ENCODE measurements at regions not wholly inside any gene's neighbourhood (a gene's known extent, or its start where the extent isn't known, plus 50 kb on each side); places are given as distances from the start of the nearest gene placed in this dataset.

DNA sequence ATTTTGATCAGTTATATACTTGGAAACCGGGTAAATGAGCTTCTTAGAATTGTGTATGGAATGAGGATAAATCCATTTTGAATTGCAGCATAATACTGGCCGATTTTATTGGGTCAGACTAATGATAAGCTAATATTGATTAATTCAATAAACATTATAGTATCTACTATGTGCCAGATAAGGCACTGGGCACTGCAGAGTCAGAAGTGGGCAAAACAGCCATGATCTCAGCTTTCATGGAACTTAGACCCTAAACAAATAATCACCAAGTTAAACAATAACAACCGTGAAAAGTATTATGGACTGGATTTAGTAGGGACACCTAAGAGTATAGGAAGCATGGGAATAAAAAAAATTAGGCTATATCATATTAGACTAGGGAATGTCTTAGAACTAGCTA is 297.0 kb upstream of the PKDCC start:
- no peak for TF ChIP-seq POLR2AphosphoS5 (IDR thresholded peaks at IDR 0.05)
- TF ChIP-seq CTCF (IDR thresholded peaks at IDR 0.05), result no peak
- no peak for TF ChIP-seq POLR2A (IDR thresholded peaks at IDR 0.05)
- TF ChIP-seq EP300 (IDR thresholded peaks at IDR 0.05), result no peak
- H3K36me3 ChIP-seq, result no peaks in the 10 kb centered on the region
- no peaks in the 10 kb centered on the region for H3K9me3 ChIP-seq
- no peak overlapping the region for H3K27ac ChIP-seq
- H3K4me3 ChIP-seq, result no peak overlapping the region
- no peak for ATAC-seq
- H3K27me3 ChIP-seq, result no peaks in the 10 kb centered on the region
- 49 to 74% methylated on average over 3 of the region's 3 CpGs for WGBS, 2 donors (ENCODE audit: low coverage in 1 of 2)
- H3K4me1 ChIP-seq, result no peaks in the 10 kb centered on the region

GRCh38 chr2:41759880-41760279 is 287.9 kb upstream of the PKDCC start:
- TF ChIP-seq EP300 (IDR thresholded peaks at IDR 0.05), result no peak
- TF ChIP-seq POLR2AphosphoS5 (IDR thresholded peaks at IDR 0.05), result no peak
- no peak for TF ChIP-seq POLR2A (IDR thresholded peaks at IDR 0.05)
- no peak for TF ChIP-seq CTCF (IDR thresholded peaks at IDR 0.05)
- Histone ChIP-seq H3K4me3 (no peak overlapping the region), H3K27me3 (no peaks in the 10 kb centered on the region), H3K27ac (no peak overlapping the region), H3K36me3 (no peaks in the 10 kb centered on the region), H3K9me3 (no peaks in the 10 kb centered on the region), H3K4me1 (no peaks in the 10 kb centered on the region)
- 54 to 73% methylated on average over 3 of the region's 3 CpGs for WGBS, 2 donors (ENCODE audit: low coverage in 1 of 2)
- no peak for ATAC-seq

DNA sequence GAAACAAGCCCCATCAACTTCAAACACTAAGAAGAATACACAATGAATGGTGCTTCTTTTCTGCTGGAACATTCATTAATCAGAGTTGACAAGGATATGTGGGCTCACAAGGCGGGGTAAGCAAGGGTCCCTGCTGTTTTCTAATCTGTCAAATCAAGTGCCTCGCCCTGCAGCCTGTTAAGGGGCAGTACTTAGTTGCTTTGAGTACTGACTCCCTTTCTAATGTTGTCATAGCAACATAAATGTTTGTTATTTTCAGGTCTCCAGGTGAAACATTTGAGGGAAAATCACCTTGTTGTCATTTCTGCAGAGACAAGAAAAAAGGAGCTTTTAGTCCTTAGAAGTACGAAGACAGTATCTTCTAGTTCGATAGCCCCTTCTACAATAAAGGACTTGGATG is 284.7 kb upstream of the PKDCC start:
- Histone ChIP-seq H3K27ac (no peak overlapping the region), H3K9me3 (no peaks in the 10 kb centered on the region), H3K4me3 (no peak overlapping the region), H3K27me3 (no peaks in the 10 kb centered on the region), H3K4me1 (no peaks in the 10 kb centered on the region), H3K36me3 (no peaks in the 10 kb centered on the region)
- no peak for ATAC-seq
- 64 to 98% methylated on average over 4 of the region's 4 CpGs for WGBS, 2 donors (ENCODE audit: low coverage in 1 of 2)
- TF ChIP-seq POLR2A (IDR thresholded peaks at IDR 0.05) (no peak), POLR2AphosphoS5 (IDR thresholded peaks at IDR 0.05) (no peak), CTCF (IDR thresholded peaks at IDR 0.05) (no peak), EP300 (IDR thresholded peaks at IDR 0.05) (no peak)

- Histone ChIP-seq H3K9me3 (no peaks in the 10 kb centered on the region), H3K36me3 (no peaks in the 10 kb centered on the region), H3K4me3 (no peak overlapping the region), H3K4me1 (no peaks in the 10 kb centered on the region), H3K27me3 (no peaks in the 10 kb centered on the region), H3K27ac (no peak overlapping the region)
- no peak for TF ChIP-seq CTCF (IDR thresholded peaks at IDR 0.05)
- TF ChIP-seq POLR2A (IDR thresholded peaks at IDR 0.05), result no peak
- no peak for TF ChIP-seq EP300 (IDR thresholded peaks at IDR 0.05)
- no peak for TF ChIP-seq POLR2AphosphoS5 (IDR thresholded peaks at IDR 0.05)
- 60 to 75% methylated on average over 1 of the region's 1 CpG for WGBS, 2 donors (ENCODE audit: low coverage in 1 of 2)
- ATAC-seq, result no peak
Measured at GRCh38 chr2:41764131-41764530, 283.7 kb upstream of the PKDCC start.

DNA sequence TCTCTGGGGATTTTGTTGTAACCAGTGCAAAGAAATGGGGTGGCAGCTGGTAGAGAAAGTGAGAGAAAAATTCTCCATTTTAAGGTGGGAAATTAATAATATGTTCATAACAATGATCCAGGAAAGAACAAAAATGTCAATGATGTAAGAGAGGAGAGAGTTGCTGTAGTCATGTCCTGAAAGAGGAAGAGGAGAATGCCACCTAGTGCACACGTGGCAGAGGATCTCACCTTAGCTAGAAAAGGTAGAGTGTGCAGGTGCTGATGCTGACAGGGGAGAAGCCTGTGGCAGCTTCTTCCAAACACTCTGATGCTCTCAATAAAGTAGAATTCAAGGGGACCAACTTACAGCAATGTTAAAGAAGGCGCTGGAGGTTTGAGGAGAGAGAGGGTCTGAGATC is 282.9 kb upstream of the PKDCC start:
- H3K4me1 ChIP-seq, result no peaks in the 10 kb centered on the region
- H3K36me3 ChIP-seq, result no peaks in the 10 kb centered on the region
- H3K27ac ChIP-seq, result no peak overlapping the region
- ATAC-seq, result no peak
- TF ChIP-seq POLR2AphosphoS5 (IDR thresholded peaks at IDR 0.05), result no peak
- no peak for TF ChIP-seq POLR2A (IDR thresholded peaks at IDR 0.05)
- no peak for TF ChIP-seq EP300 (IDR thresholded peaks at IDR 0.05)
- no peaks in the 10 kb centered on the region for H3K9me3 ChIP-seq
- H3K4me3 ChIP-seq, result no peak overlapping the region
- no peaks in the 10 kb centered on the region for H3K27me3 ChIP-seq
- 69 to 94% methylated on average over 2 of the region's 2 CpGs for WGBS, 2 donors (ENCODE audit: low coverage in 1 of 2)
